Endometrium (tissue), 2 donors: ENCODE measurements at regions not wholly inside any gene's neighbourhood (a gene's known extent, or its start where the extent isn't known, plus 50 kb on each side); places are given as distances from the start of the nearest gene placed in this dataset.

Experiments
- FAIRE-seq: peaks from 2 replicates; lab custom pipeline; 2012; peaks lifted over from hg19 to GRCh38; lab: Jason Lieb, UNC
- donor health status: control.
- donor health status: control.

GRCh38 chr12:91533366-91533765 is 350.7 kb upstream of the DCN start:
- peak; percentile 79 for FAIRE-seq

- no peak for FAIRE-seq
Observed at GRCh38 chr12:91529829-91530228, 347.2 kb upstream of the DCN start.

GRCh38 chr12:91523831-91524230 is 341.2 kb upstream of the DCN start:
- FAIRE-seq, result no peak

- FAIRE-seq, result no peak
Observed at GRCh38 chr12:91516695-91517047, 334.1 kb upstream of the DCN start.

GRCh38 chr12:91515944-91516694 is 333.5 kb upstream of the DCN start:
- no peak for FAIRE-seq

- no peak for FAIRE-seq
Observed at GRCh38 chr12:91513313-91513712, 330.7 kb upstream of the DCN start.

GRCh38 chr12:91511795-91512420 is 329.3 kb upstream of the DCN start:
- FAIRE-seq, result no peak

- no peak for FAIRE-seq
Observed at GRCh38 chr12:91507754-91508153, 325.1 kb upstream of the DCN start.

- FAIRE-seq, result no peak
Observed at GRCh38 chr12:91506452-91506851, 323.8 kb upstream of the DCN start.

GRCh38 chr12:91505006-91505405 is 322.4 kb upstream of the DCN start:
- FAIRE-seq, result peak; percentile 86

- FAIRE-seq, result no peak
Observed at GRCh38 chr12:91502208-91502607, 319.6 kb upstream of the DCN start.

GRCh38 chr12:91496337-91496736 is 313.7 kb upstream of the DCN start:
- no peak for FAIRE-seq

- no peak for FAIRE-seq
Observed at GRCh38 chr12:91493308-91493707, 310.7 kb upstream of the DCN start.

- no peak for FAIRE-seq
Observed at GRCh38 chr12:91492648-91493047, 310.0 kb upstream of the DCN start.

GRCh38 chr12:91490667-91491311 is 308.2 kb upstream of the DCN start:
- FAIRE-seq, result no peak

- FAIRE-seq, result peak; percentile 95
Observed at GRCh38 chr12:91483471-91483985, 300.9 kb upstream of the DCN start.

GRCh38 chr12:91482231-91482630 is 299.6 kb upstream of the DCN start:
- FAIRE-seq, result no peak

GRCh38 chr12:91478500-91478899 is 295.9 kb upstream of the DCN start:
- no peak for FAIRE-seq

- FAIRE-seq, result no peak
Observed at GRCh38 chr12:91467686-91468085, 285.1 kb upstream of the DCN start.

- no peak for FAIRE-seq
Observed at GRCh38 chr12:91461061-91461460, 278.4 kb upstream of the DCN start.

GRCh38 chr12:91460469-91460868 is 277.9 kb upstream of the DCN start:
- no peak for FAIRE-seq

- FAIRE-seq, result no peak
Observed at GRCh38 chr12:91455321-91455720, 272.7 kb upstream of the DCN start.

- FAIRE-seq, result no peak
Observed at GRCh38 chr12:91454179-91454578, 271.6 kb upstream of the DCN start.
